ENCODE measurements at regions not wholly inside any gene's neighbourhood (a gene's known extent, or its start where the extent isn't known, plus 50 kb on each side); places are given as distances from the start of the nearest gene placed in this dataset.
A peak's percentile ranks its signal among the peaks of the same experiment; 100 is the strongest.

DNA sequence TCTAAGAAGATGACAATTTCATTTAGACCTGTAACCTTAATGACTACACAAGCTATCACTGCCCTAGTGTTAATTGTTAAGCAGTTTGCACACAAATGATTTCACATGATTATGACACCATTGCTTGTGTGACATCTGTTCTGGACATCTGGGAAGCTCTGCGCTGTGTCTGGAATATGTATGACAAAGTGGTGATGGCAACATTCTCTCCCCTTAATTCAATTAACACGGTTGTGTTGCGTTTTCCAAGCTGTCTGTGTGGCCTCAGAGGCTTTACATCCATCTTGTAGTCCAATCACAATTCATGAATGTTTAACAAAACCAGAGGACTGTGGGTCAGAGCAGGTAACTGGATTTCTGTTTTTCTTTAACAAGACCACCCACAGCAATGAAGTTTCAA lies 204.4 kb downstream of the COG6 start:
- no peak for DNase-seq

DNA sequence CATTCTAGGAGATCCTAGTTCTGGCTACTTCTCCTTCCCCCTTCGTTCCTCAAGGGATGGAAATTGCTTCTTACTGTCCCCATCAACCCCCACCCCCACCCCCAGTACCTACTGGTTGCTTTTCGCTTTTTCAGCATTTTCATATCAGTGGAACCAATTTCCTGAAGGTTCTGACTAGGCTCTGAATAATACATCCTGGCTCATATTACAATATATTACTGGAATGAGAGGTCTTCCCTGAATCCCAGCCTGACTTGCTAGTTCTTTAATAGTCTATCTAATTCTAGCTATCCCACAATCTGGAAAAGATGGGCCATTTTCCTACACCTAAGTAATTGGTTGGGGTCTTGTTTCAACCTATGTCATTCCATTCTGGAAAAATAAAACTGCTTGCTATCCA lies 207.4 kb downstream of the COG6 start:
- no peak for DNase-seq

DNA sequence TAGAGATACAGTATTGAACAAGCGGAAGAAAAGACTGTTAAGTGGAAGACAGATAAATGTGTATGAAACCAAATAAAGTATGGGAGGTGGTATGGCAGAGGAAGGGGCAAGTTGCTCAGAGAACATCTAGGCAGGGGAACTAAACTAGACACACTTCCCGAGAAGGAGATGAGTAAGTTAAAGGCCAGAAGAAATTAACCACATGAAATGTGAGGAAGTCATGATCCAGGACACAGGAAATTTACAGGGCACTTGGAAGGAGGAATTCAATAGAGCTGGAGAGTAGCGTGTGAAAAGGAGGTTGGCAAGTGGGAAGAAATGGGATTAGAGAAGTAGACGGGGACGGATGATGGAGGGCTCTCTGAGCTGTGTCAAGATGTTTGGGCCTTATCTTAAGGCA lies 208.8 kb downstream of the COG6 start:
- DNase-seq: no peak

DNA sequence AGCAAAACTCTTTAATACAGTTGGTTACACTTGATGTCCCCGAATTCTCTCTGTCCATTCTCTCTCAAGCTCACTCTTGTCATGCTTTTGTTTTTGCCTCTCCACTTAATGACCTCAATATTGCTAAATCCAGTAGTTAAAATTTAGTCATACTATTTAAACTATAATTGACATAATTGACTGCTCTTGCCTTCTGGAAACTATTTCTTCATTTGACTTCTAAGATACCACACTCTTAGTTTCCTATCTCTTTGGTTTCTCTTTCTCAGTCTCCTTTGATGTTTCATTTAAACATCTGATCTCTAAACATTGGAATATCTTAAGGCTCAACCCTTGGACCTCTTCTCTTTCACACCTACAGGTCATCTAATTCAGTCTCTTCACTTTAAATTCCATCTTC lies 211.3 kb downstream of the COG6 start:
- no peak for DNase-seq

DNA sequence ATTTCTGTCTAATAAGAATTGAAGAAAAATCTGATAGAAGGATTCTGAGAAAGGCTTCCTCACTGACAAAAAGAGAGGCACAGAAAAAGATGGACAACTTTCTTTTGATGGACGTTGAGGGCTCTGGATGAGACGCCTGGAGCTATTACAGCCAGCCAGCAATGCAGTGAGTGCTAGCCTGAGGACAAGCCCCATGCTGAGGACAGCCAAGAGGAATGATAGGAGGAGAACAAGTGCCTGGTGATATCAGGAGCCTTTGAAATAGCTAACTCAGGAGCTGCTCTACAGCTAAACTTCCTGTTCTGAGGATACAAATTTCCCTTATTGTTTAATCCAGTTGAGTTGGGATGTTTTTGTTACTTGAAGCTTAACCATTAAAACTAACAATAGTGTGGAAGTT lies 212.3 kb downstream of the COG6 start:
- DNase-seq: no peak

DNA sequence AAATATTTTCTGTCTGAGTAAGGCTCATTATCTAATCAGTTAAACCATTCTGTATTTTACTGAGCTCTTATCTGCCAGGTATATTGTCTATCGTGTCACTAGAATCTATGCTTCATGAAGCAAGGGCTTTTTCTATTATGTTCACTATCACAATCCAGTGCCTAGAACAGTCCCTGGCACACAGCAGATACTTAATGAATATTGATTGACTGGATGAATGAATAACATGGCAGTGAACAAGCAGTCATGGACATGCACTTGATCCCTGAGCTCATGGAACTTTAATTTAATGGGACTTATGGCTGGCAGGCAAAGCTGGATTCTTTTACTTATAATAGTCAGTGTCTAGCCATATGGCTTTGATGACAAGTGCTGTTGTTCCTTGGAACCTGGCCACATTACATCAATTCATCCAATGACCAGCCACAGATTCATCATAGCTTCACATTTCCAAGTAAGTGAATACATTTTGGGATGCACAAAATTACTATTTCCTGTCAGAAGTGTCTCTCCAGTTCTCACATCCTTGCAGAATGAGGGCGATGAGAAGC lies 214.8 kb downstream of the COG6 start:
- no peak for DNase-seq

DNA sequence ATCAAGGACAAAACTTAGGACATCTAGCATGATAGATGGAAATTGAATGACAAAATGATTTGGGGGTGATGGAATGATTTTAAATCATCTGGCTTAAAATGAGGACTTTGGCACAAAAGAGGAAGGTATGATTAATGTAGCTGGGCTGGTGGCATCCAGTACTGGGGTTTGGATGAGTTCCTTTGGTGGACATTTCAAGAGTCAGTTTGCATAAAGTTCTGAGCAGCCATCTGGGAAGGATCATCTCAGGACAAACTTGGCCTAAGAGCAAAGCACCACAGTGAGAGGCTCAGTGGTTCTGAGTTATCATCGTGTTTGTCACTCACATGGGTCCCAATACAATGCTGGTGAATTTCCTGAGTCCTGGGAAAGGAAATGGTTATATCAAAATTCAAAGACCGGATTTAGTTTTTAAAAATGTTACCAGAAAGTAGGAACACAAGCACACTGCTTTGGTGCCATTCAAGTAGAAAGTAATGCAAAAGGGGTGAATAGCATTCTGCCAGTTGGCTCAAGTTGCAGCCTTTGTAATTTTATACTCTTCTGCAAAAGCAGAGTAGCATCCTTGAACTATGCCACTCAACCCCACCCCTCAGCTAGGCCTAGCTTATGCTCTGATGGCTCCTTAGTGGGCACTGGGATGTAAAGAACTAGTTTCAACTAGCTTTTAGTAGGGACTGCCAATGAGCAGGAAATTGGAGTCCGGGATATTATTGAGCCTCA lies 219.0 kb downstream of the COG6 start:
- no peak for DNase-seq

DNA sequence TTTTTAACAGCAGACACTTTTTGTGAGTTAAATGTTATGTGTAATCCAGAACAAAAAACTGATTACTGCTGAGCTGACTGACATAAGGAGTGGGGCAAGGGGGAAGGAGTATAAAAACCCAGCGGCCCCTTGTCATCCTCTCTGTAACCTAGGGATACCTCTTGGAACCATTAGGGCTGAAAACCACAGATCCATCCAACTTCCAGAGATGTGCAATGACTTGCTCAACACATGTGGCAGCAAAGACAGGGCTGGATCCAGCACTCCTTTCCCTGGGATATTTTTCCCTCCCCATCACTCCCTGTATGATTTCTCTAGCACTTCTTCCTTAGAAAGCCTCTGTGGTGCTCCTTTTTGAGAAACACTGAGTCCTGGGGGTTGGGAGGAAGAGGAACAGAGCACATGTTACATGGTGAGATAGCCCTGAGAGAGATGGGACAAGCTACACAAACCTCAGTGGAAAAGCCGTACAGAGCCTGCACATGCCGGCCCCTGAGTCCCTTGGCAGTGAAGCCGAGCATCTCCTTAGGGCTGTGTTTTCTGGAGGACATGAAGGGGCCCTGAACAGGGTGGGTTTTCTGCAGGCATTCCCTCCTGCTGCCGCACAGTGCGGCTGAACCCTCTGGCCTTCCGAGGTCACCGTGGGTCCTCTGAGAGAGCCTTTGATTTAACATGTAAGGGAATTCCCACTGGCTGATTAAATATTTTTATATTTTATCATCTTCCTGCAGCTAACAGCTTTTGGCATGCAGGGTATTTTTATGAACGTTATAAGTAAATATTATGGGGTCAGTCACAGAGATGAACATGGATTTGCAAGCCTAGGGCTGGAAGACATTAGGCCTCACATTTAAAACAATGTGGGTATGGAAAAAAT lies 219.9 kb downstream of the COG6 start:
- DNase-seq: no peak

DNA sequence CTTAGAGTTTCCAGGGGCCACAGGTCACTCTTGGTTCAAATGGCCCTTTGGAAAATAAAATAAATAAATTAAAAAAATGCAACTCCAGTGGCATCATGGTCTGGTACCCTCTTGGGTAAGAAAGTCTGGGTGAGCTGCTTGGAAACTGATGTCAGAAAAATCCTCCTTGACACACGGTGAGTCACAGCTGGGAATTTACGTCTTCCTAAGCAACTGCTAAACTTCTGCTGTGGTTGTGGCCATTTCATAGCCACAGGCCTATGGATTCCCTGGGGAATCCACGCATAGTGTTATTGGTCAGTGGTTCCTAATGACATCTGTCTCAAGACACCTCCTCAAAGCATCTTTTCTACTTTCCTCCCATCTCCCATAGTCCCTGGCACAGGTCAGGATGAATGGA lies 220.8 kb downstream of the COG6 start:
- no peak for DNase-seq

DNA sequence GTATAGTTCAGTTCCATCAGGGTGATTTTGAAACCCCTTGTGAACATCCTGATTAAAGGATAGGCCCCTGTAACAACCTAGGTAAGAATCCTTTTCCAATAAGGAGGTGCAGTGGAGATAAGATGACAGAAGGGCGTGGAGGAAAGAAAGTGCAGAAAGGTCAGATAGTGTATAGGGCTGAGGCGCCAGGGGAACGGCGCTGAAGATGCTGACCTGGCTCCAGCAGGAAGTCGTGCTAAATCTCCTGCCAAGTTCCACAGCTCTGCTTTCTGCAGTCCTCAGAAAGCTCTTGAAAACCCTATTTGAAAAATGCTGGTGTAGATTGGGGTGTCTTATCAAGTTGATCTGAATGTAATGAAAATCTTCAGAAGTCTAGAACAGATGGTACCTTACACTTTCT lies 221.7 kb downstream of the COG6 start:
- no peak for DNase-seq

DNA sequence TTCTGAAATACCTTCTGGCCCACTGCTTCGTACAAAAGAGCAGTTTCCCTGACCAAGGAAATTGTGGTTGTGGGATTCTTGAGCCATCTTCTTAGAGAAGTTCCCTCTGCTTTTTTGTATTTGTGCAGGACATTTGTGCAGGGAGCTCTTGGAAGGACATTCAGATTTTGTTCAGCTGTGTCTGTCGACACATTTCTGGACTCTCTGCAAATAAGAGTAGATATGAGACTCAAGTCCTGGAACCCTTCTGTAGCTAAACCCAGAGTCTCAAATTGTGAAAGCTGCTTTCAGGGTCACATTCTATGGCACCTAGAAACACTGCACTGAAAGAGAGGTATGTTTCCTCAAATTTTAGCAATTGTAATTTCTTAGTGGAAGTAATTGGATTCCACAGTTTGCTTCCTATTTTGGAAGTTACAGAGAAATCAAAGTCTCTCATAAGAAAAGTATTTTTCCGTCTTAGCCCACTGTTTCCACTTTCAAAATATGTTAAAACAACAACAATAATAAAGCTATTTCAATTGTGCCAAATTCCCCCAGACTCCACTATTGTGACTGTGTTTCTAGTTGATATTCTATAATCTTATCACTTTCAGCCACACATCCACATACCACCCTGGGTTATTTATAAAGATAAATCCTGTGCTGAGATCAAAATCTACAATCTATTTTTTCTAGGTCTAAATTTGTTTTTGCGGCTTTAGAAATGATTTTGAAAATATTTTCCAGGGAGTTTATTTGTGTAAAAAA lies 224.0 kb downstream of the COG6 start:
- DNase-seq: no peak

DNA sequence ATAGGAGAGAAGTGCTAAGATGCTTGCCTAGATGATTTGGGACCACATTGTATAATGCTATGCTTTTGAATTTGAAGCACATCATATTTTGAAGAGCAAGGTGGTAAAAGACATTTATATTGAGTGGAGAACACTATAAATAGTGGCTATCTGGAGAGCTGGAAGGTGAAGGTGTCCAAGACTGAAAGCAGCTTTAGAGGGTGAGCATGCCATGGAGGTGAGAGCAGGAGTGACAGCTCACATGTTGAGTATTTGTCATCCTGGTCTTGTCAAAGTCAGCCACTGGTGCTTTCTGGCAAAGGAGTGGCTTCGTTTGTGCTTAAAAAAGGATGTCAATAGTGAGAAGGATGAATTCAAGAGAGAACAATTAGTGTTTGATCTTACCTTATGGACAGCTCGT lies 225.9 kb downstream of the COG6 start:
- no peak for DNase-seq

DNA sequence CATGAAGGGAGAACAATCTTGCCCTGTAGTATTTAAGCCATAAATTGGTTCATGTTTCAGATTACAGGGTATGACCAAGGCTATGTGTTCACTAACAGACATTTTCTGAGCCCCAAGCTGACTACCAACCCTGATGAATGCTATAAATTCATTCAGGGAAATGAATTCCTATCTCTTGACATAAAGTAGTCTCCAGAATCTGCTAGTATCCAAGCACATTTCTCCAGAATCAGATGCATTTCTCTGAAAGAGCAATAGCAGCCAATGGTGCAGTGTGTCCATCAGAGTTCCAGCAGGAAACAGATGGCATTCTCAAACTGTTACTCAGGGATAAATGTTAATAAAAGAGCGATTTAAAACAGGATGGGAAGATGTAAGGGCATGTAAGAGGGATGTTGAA lies 226.4 kb downstream of the COG6 start:
- DNase-seq: no peak

DNA sequence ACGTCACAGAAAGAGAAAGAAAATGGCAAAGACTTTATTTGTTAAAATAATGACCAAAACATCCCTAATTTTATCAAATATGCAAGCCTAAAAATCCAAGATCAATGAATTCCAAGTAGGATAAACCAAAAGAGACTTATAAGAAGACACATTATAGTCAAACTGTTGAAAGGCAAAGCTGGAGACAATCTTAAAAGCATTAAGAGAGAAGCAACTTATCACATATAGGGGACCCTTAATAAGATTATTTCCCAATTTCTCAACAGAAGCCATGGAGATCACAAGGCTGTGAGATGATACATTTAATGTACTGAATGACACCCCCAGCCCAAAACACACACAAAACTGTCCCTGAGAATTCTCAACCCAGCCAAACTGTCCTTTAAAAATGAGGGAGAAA lies 228.7 kb downstream of the COG6 start:
- no peak for DNase-seq

DNA sequence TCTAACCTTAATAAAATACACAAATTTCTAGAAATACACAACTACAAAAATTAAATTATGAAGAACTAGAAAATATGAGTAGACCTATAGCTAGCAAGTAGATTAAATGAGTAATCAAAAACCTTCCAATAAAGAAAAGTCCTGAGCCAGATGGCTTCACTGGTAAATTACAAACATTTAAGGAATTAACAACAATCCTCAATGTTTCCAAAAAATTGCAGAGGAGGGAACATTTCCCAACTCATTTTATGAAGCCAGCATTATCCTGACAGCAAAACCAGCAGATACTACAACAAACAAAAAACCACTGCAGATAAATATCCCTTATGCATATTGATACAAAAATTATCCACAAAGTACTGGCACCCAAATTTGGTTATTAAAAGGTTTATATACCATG lies 230.9 kb downstream of the COG6 start:
- DNase-seq: no peak

DNA sequence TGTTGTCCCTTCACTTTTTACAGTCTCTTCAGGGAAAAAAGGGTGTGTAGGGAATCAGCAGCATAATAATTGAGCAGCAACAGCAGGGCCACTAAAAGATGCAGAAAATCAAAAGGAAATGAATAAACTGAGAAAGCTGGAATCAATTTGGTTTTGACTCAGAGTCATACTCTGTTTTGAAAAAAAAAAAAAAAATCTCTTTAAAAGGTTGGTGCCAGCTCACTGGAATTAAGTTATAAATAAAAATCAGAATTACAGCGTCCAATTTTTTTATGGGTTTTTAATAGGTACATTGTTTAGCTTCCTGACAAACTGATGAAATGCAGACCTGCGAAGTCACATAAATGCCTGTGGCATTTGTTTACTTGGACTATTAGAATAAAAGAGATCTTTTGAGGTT lies 231.9 kb downstream of the COG6 start:
- DNase-seq: no peak

DNA sequence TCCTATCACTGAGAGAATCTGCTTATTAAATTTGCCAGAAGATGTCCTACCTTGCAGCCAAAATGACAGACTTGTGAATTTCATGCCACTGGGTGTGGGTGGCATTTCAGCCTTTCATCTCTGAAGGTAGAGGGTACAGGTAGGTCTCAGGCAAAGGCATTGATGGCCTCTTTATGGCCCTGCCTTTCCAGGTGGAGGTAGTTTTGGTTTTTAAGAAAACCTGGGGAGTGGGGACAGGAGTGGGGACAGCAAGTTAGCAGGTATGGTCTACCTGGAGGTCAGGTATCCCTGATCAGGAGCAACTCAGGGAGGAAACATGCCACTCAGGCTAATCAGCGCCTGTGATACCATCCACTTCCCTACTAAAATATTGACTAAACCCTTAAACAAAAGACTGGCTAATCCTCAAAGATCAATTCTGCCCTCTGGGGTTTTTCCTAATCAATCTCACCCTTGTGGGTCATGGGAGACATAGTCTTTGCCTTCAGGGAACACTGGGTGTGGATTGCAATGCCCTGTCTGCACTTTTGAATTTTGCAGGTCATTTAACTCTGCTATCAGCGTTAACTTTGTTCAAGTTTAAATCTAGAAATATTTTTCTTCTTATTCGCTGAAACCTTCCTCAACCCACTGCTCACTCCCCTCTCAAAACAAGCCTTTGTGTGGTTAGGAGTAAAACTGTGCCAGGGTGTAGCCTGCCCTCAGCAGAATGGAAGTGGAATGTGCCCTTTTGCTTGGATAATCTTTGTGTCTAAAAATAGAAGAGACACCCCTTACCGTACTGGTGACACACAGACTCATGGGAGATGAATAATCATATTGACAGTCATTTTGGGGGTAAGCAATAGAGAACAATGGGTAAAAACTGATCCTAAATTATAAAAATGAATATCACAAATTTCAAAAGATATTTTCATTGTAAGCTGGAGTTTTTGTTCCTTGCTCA lies 233.7 kb downstream of the COG6 start:
- no peak for DNase-seq

DNA sequence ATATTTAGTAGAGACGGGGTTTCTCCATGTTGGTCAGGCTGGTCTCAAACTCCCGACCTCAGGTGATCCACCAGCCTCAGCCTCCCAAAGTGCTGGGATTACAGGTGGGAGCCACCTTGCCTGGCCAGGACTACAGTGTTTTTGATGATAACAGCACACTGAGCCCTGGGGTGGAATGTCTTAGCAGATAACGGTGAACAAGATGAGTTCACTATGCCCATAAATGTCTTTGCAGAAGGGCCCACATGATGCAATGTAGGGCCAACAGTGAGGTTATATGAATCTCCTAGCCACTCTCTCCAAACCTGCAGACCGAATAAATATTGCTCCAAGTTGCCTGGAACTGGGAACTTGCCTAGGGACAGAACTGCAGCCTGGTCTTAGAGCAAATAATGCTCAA lies 235.1 kb downstream of the COG6 start:
- no peak for DNase-seq

DNA sequence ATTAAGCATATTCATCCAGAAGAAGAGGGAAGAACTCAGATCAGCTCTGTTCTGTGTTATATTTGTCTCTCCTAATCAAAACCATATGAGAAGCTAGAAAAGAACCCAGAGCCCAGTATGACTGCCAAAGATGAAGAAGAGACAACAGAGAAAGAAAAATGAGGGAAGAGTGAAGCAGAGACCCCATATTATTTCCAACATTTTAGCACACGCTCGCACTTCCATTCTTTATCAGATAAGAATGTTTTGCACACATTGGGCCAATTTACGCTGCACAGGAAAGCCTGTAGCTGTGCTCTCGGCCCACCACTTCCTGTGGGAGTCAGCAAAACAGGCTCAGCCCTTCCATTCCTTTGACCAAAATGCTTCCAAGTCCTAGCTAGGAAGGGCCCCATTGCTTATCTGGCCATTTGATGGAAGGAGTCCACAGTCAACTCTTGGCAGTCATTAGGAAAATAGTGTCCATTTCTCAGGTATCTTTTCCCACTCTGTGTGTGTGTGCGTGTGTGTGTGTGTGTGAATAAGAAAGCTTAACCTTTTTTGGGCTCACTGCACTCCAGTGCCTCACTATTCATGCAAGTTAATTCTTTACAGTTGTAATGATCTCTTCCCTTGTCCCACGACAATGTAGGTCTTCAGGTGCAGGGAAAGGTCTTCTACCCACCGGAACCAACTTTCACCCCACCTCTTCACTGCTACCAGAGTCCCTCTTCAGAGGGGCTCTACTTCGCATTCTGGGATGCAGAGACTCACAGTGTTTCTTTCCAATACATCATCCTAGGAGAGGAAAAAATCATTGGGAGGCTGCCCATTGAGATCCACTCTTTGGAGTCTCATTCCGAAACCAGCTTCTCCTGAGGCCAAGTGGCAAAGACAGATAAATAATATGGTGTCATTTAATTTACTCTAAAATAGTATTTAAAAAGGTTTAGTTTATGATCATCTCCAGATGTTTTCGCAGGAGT lies 237.5 kb downstream of the COG6 start:
- DNase-seq: peak; percentile 8

DNA sequence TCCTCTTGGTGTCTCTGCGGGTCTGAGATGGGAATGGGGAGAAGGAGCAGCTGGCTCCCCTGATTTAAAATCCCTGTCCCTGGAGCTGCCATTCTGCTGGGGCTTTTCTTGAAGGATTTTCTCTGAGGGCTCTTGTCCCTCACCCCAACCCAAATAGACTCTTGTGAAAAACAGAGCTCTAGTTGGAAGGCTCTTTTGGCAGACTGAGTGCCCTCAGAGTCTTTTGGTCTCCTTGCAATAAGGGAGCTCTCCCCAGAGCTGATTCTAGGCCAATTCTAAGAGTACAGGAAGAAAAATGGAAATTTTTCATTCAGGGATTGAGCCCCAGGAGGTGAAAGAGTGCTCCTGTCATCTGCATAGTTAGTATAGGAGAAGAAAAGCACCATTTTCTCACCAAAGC lies 238.3 kb downstream of the COG6 start:
- DNase-seq: no peak

DNA sequence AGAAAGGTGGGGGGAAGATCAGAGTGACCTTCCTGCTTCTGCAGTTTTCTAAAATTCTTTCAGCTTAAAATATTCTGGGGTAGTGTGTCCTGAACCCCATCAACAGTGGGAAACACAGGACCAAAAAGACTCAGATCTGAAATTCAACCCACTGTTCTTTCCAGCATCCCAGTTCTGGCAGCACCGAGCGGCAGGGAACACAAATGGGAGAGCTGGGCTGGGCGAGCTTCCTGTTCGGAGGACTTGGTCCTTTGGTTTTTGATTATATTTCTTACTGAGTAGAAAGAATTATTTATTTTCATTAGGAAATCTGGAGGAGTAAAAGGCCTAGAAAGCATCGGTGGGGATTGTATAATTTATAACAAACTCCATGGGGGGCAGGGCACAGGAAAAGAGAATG lies 239.1 kb downstream of the COG6 start:
- DNase-seq: no peak

All from hematopoietic multipotent progenitor cell treated with erythropoietin and hydrocortisone succinate and interleukin-3 and kit ligand, for 6 days (in vitro differentiated cells).